Loucy (cell line): ENCODE measurements at regions not wholly inside any gene's neighbourhood (a gene's known extent, or its start where the extent isn't known, plus 50 kb on each side); places are given as distances from the start of the nearest gene placed in this dataset.

Source experiments
- H2AFZ ChIP-seq: fragments of 200-600 bp; sonication (generic); 2 replicates; pipeline ENCODE4 v1.6.0; 2016; ENCODE audit warnings: antibody characterized with exemption, mild to moderate bottlenecking, low read length, moderate library complexity
- H3F3A ChIP-seq: fragments of 200-600 bp; 2 replicates; pipeline ENCODE4 v1.6.0; 2016; ENCODE audit warnings: antibody characterized with exemption, low read depth, mild to moderate bottlenecking
- H3K27me3 ChIP-seq: fragments of 200-600 bp; sonication (generic); 2 replicates; pipeline ENCODE4 v1.6.1; 2014; ENCODE audit warnings: low read length, mild to moderate bottlenecking; ENCODE audit not compliant: insufficient read depth, poor library complexity, severe bottlenecking
- H3K36me3 ChIP-seq: fragments of 200-600 bp; sonication (generic); 2 replicates; pipeline ENCODE4 v1.6.1; 2016; ENCODE audit warnings: low read length; ENCODE audit not compliant: insufficient read depth
- H3K4me1 ChIP-seq: fragments of 200-600 bp; sonication (generic); 2 replicates; pipeline ENCODE4 v1.5.1; 2014; ENCODE audit warnings: low read length, mild to moderate bottlenecking; ENCODE audit not compliant: insufficient read depth, poor library complexity, severe bottlenecking
- H3K4me2 ChIP-seq: fragments of 200-600 bp; sonication (generic); 2 replicates; pipeline ENCODE4 v1.6.0; 2014; ENCODE audit warnings: antibody characterized with exemption, low read length, low read depth, mild to moderate bottlenecking; ENCODE audit not compliant: poor library complexity, severe bottlenecking
- H3K4me3 ChIP-seq: fragments of 200-600 bp; sonication (generic); 2 replicates; pipeline ENCODE4 v1.5.1; 2014; ENCODE audit warnings: low read length, mild to moderate bottlenecking, mixed read lengths; ENCODE audit not compliant: poor library complexity, severe bottlenecking
- H3K79me2 ChIP-seq: fragments of 200-600 bp; sonication (generic); 2 replicates; pipeline ENCODE4 v1.6.1; 2014; ENCODE audit warnings: low read length; ENCODE audit not compliant: insufficient read depth
- H3K9ac ChIP-seq: fragments of 200-600 bp; sonication (generic); 2 replicates; pipeline ENCODE4 v1.6.0; 2014; ENCODE audit warnings: mild to moderate bottlenecking, low read depth, low read length, moderate library complexity; ENCODE audit not compliant: poor library complexity, severe bottlenecking
- H3K9me2 ChIP-seq: fragments of 200-600 bp; sonication (generic); replicated peaks from 2 replicates; pipeline ENCODE4 v1.6.1; 2016; ENCODE audit warnings: low read depth, low read length, mixed read lengths
- H3K9me3 ChIP-seq: fragments of 200-600 bp; sonication (generic); 2 replicates; pipeline ENCODE4 v1.6.1; 2014; ENCODE audit warnings: mild to moderate bottlenecking, antibody characterized with exemption, low read length, low read depth; ENCODE audit not compliant: insufficient read depth
- H4K20me1 ChIP-seq: fragments of 200-600 bp; sonication (generic); 2 replicates; pipeline ENCODE4 v1.6.0; 2014; ENCODE audit warnings: antibody characterized with exemption, low read length, mild to moderate bottlenecking; ENCODE audit not compliant: insufficient read depth, poor library complexity, severe bottlenecking
- CTCF ChIP-seq: fragments of 200-600 bp; sonication (generic); conservative IDR thresholded peaks from 2 replicates; pipeline ENCODE4 v1.5.1; 2014; ENCODE audit warnings: mild to moderate bottlenecking, antibody characterized with exemption, low read length
- EZH2phosphoT487 ChIP-seq: fragments of 200-600 bp; IDR thresholded peaks from 2 replicates; pipeline ENCODE4 v1.6.1; 2018; ENCODE audit warnings: antibody characterized with exemption, mild to moderate bottlenecking, moderate library complexity, borderline replicate concordance

GRCh38 chr3:182469086-182469485 lies 324.2 kb upstream of the ATP11B start:
- no peak overlapping the region for H3K9ac ChIP-seq

GRCh38 chr3:182470187-182470586 lies 323.1 kb upstream of the ATP11B start:
- H3F3A ChIP-seq = no peaks in the 10 kb centered on the region
- H3K4me2 ChIP-seq = no peak overlapping the region
- peaks cover 12% of the 10 kb centered on the region for H3K4me1 ChIP-seq
- H3K79me2 ChIP-seq = no peaks in the 10 kb centered on the region
- no peak overlapping the region for H3K4me3 ChIP-seq
- TF ChIP-seq CTCF (no peak), EZH2phosphoT487 (no peak)
- no peaks in the 10 kb centered on the region for H3K27me3 ChIP-seq
- no peak overlapping the region for H2AFZ ChIP-seq
- no peaks in the 10 kb centered on the region for H3K9me2 ChIP-seq
- no peaks in the 10 kb centered on the region for H3K36me3 ChIP-seq
- H3K9me3 ChIP-seq = no peaks in the 10 kb centered on the region
- no peak overlapping the region for H3K9ac ChIP-seq
- no peaks in the 10 kb centered on the region for H4K20me1 ChIP-seq

More at GRCh38 chr3:182469086-182469485, 324.2 kb upstream of the ATP11B start:
- no peaks in the 10 kb centered on the region for H3K36me3 ChIP-seq
- no peaks in the 10 kb centered on the region for H3K9me2 ChIP-seq
- no peak overlapping the region for H2AFZ ChIP-seq
- peaks cover 12% of the 10 kb centered on the region for H3K4me1 ChIP-seq
- no peak for TF ChIP-seq CTCF
- TF ChIP-seq EZH2phosphoT487 = no peak
- no peak overlapping the region for H3K4me3 ChIP-seq
- no peaks in the 10 kb centered on the region for H3K79me2 ChIP-seq
- no peaks in the 10 kb centered on the region for H3K9me3 ChIP-seq
- no peaks in the 10 kb centered on the region for H3F3A ChIP-seq
- no peak overlapping the region for H3K4me2 ChIP-seq
- H4K20me1 ChIP-seq = no peaks in the 10 kb centered on the region
- H3K27me3 ChIP-seq = no peaks in the 10 kb centered on the region

GRCh38 chr3:182473191-182473710 lies 320.1 kb upstream of the ATP11B start:
- Histone ChIP-seq H3K27me3 (no peaks in the 10 kb centered on the region), H3F3A (no peaks in the 10 kb centered on the region), H3K4me2 (no peak overlapping the region)

More at GRCh38 chr3:182473191-182473710, 320.1 kb upstream of the ATP11B start:
- TF ChIP-seq EZH2phosphoT487 (no peak), CTCF (no peak)
- Histone ChIP-seq H3K9me2 (no peaks in the 10 kb centered on the region), H3K36me3 (no peaks in the 10 kb centered on the region), H2AFZ (no peak overlapping the region), H4K20me1 (no peaks in the 10 kb centered on the region), H3K9ac (no peak overlapping the region), H3K9me3 (no peaks in the 10 kb centered on the region), H3K4me3 (no peak overlapping the region), H3K79me2 (no peaks in the 10 kb centered on the region), H3K4me1 (peaks cover 12% of the 10 kb centered on the region)
